ENCODE measurements at regions not wholly inside any gene's neighbourhood (a gene's known extent, or its start where the extent isn't known, plus 50 kb on each side); places are given as distances from the start of the nearest gene placed in this dataset.
"Not testable (repeated sequence)": the region's sequence is repeated elsewhere in the genome, so short reads cannot be mapped to it uniquely, and the experiment has no call there.

DNA sequence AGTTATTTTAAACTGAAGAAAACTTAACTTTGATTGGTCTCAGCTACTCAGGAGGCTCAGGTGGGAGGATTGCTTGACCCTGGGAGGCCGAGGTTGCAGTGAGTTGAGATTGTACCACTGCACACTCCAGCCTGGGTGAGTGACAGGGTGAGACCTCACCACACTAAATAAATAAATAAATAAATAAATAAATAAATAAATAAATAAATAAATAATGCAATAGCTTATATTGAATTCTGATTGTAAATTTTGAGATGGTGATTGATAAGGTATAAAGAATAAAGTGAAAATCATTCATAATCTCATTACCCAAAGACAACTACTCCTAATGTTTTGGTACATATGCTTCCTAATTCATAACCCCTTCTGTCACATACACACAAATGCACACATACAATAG lies 58.1 kb downstream of the TUBA3C start:
- DNase-seq = no peak
- Histone ChIP-seq H3K4me3 (ENCODE audit: low read depth, low read length) (no peak overlapping the region), H3K27ac (ENCODE audit: insufficient read depth, low read length, poor library complexity, severe bottlenecking) (no peak overlapping the region), H3K4me1 (ENCODE audit: control insufficient read depth, insufficient read depth, low read length, poor library complexity, severe bottlenecking) (no peaks in the 10 kb centered on the region), H3K27me3 (ENCODE audit: control insufficient read depth, insufficient read depth, low read length) (no peaks in the 10 kb centered on the region), H3K9me3 (ENCODE audit: control insufficient read depth in 2 of 2, low read length in 2 of 2) (no peaks in the 10 kb centered on the region), H3K36me3 (ENCODE audit: control insufficient read depth, insufficient read depth, low read length) (no peaks in the 10 kb centered on the region)
- Mint-ChIP-seq H3K27ac (no peak overlapping the region), H3K36me3 (no peaks in the 10 kb centered on the region), H3K27me3 (no peaks in the 10 kb centered on the region), H3K4me3 (no peak overlapping the region), H3K9me3 (peaks cover 0 to 11% (median 1%) of the 10 kb centered on the region in 7 donors), H3K4me1 (no peaks in the 10 kb centered on the region)
- no peak for ATAC-seq (ENCODE audit: low read depth in 2 of 2)

DNA sequence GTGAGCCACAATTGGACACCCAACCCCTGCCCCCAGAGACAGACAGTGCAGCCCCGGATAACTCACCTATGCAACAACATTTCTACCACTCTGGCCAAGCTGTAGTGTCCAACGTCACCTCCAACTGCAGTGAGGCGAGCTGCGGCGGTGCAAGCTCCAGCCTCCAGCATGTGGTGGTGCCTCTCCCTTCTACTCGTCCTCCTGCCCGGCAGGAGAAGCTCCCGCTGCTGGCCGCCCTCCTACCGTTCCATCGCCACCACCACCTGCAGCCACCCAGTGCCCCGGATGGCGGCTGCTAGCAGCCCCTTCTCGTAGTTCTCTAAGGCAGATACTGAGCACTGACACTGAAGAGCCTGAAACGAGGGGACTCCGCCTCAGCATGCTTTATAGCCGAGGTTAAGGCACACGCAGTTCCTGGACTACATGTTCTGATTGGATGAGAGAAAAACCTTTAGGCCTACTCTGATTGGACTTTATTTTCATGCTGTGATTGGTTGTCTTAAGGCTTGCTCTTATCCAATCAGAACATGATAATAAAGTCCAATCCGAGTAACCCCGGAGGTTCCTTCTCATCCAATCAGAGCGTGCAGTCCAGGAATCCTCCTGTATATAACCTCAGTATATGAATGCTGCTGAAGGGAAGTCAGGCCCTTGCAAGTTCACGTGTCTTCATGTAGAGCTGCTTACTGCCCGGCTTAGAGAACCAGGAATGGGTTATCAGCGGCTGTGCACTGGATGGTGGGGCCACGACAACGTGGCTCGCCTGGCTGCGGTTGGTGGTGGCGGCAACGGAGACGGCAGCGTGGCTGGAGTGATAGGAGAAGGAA lies 63.5 kb downstream of the TUBA3C start:
- no peak overlapping the region for H3K4me3 Mint-ChIP-seq
- no peak for ATAC-seq (ENCODE audit: low read depth in 2 of 2)
- DNase-seq = no peak
- no peak overlapping the region for H3K27ac ChIP-seq (ENCODE audit: insufficient read depth, low read length, poor library complexity, severe bottlenecking)
- no peaks in the 10 kb centered on the region for H3K4me1 ChIP-seq (ENCODE audit: control insufficient read depth, insufficient read depth, low read length, poor library complexity, severe bottlenecking)
- H3K36me3 Mint-ChIP-seq = no peaks in the 10 kb centered on the region
- H3K4me1 Mint-ChIP-seq = no peaks in the 10 kb centered on the region
- peaks cover 0 to 11% (median 3%) of the 10 kb centered on the region in 7 donors for H3K9me3 Mint-ChIP-seq
- H3K27me3 ChIP-seq (ENCODE audit: control insufficient read depth, insufficient read depth, low read length) = no peaks in the 10 kb centered on the region
- no peaks in the 10 kb centered on the region for H3K9me3 ChIP-seq (ENCODE audit: control insufficient read depth in 2 of 2, low read length in 2 of 2)
- no peak overlapping the region for H3K27ac Mint-ChIP-seq
- H3K36me3 ChIP-seq (ENCODE audit: control insufficient read depth, insufficient read depth, low read length) = no peaks in the 10 kb centered on the region
- no peak overlapping the region for H3K4me3 ChIP-seq (ENCODE audit: low read depth, low read length)
- H3K27me3 Mint-ChIP-seq = peaks cover 4% of the 10 kb centered on the region

DNA sequence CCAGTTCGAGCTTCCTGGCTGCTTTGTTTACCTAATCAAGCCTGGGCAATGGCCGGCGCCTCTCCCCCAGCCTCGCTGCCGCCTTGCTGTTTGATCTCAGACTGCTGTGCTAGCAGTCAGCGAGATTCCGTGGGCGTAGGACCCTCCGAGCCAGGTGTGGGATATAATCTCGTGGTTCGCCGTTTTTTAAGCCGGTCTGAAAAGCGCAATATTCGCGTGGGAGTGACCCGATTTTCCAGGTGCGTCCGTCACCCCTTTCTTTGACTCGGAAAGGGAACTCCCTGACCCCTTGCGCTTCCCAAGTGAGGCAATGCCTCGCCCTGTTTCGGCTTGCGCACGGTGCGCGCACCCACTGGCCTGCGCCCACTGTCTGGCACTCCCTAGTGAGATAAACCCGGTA lies 72.4 kb downstream of the TUBA3C start:
- not testable (repeated sequence) for H3K36me3 Mint-ChIP-seq; H3K4me3 ChIP-seq (ENCODE audit: low read depth, low read length); H3K27ac ChIP-seq (ENCODE audit: insufficient read depth, low read length, poor library complexity, severe bottlenecking); H3K27me3 ChIP-seq (ENCODE audit: control insufficient read depth, insufficient read depth, low read length); H3K4me1 Mint-ChIP-seq; ATAC-seq (ENCODE audit: low read depth in 2 of 2); H3K27me3 Mint-ChIP-seq; H3K9me3 Mint-ChIP-seq; H3K4me1 ChIP-seq (ENCODE audit: control insufficient read depth, insufficient read depth, low read length, poor library complexity, severe bottlenecking); DNase-seq; H3K4me3 Mint-ChIP-seq; H3K36me3 ChIP-seq (ENCODE audit: control insufficient read depth, insufficient read depth, low read length); H3K27ac Mint-ChIP-seq; H3K9me3 ChIP-seq (ENCODE audit: control insufficient read depth in 2 of 2, low read length in 2 of 2)

DNA sequence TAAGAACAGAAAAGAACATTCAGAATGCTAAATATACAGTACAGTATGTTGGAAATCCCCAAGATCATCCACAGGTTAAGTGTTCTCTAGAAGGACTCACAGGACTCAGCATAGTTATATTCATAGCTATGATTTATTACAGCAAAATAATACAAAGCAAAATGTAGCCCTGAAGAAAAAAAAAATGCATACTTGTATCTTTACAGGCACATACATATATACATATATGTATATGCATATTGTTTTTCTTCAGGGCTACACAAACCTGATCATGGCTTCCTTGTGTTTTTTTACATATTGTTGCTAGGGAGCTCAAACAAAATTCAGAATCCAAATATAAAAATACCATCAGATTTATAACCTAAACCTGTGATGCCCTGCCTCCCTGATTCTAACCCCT lies 78.5 kb downstream of the TUBA3C start:
- no peak overlapping the region for H3K4me3 ChIP-seq (ENCODE audit: low read depth, low read length)
- ATAC-seq (ENCODE audit: low read depth in 2 of 2) (no peak), DNase-seq (no peak)
- no peak overlapping the region for H3K4me3 Mint-ChIP-seq
- H3K9me3 Mint-ChIP-seq = peaks cover 0 to 5% (median 2%) of the 10 kb centered on the region in 7 donors
- H3K27ac ChIP-seq (ENCODE audit: insufficient read depth, low read length, poor library complexity, severe bottlenecking) = no peak overlapping the region
- no peaks in the 10 kb centered on the region for H3K27me3 ChIP-seq (ENCODE audit: control insufficient read depth, insufficient read depth, low read length)
- no peak overlapping the region for H3K27ac Mint-ChIP-seq
- H3K36me3 Mint-ChIP-seq = no peaks in the 10 kb centered on the region
- H3K36me3 ChIP-seq (ENCODE audit: control insufficient read depth, insufficient read depth, low read length) = no peaks in the 10 kb centered on the region
- H3K9me3 ChIP-seq (ENCODE audit: control insufficient read depth in 2 of 2, low read length in 2 of 2) = no peaks in the 10 kb centered on the region
- H3K4me1 Mint-ChIP-seq = no peaks in the 10 kb centered on the region
- no peaks in the 10 kb centered on the region for H3K4me1 ChIP-seq (ENCODE audit: control insufficient read depth, insufficient read depth, low read length, poor library complexity, severe bottlenecking)
- H3K27me3 Mint-ChIP-seq = no peaks in the 10 kb centered on the region

DNA sequence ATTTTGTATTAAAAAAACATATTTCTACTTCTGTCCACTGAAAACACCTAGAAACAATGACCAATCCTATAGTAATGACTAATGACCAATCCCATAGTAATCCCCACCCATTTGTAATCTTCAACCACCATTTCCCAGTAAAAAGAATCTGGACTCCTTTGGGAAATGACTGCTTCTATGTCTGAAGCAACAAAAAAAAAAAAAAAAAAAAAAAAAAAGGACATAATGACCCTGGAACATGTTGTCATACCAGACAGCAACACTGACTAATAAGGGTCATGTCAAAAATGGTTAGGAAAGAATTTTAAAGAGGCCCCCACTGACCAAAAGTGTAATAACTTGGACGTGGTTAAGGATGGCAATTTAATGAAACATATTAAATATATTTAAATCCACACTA lies 88.3 kb downstream of the TUBA3C start:
- Histone ChIP-seq H3K9me3 (ENCODE audit: control insufficient read depth in 2 of 2, low read length in 2 of 2) (no peaks in the 10 kb centered on the region), H3K4me3 (ENCODE audit: low read depth, low read length) (no peak overlapping the region), H3K27ac (ENCODE audit: insufficient read depth, low read length, poor library complexity, severe bottlenecking) (no peak overlapping the region), H3K36me3 (ENCODE audit: control insufficient read depth, insufficient read depth, low read length) (no peaks in the 10 kb centered on the region), H3K27me3 (ENCODE audit: control insufficient read depth, insufficient read depth, low read length) (no peaks in the 10 kb centered on the region), H3K4me1 (ENCODE audit: control insufficient read depth, insufficient read depth, low read length, poor library complexity, severe bottlenecking) (no peaks in the 10 kb centered on the region)
- H3K4me1 Mint-ChIP-seq = no peaks in the 10 kb centered on the region
- DNase-seq (no peak), ATAC-seq (ENCODE audit: low read depth in 2 of 2) (no peak)
- H3K36me3 Mint-ChIP-seq = no peaks in the 10 kb centered on the region
- H3K27ac Mint-ChIP-seq = no peak overlapping the region
- no peaks in the 10 kb centered on the region for H3K27me3 Mint-ChIP-seq
- peaks cover 0 to 5% (median 2%) of the 10 kb centered on the region in 7 donors for H3K9me3 Mint-ChIP-seq
- no peak overlapping the region for H3K4me3 Mint-ChIP-seq

DNA sequence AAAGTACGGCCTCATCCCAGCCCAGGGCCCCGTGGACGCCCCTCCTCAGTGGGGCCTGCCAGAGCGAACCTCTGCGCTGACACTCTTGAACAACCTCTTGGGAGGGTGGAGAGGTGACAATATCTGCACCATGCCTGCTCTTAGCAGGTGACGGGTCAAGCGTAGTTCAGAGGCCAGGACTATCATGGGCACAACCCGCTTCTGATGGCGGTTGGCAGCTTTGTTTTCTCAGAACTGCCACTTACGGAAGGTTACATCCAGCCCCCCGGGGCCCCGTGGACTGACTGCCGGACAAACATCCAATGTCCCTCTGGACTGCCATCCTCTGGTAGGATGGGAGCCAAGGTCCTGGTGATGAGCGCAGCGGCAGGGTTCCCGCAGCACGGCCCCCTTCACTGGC lies 91.1 kb downstream of the TUBA3C start:
- no peak for DNase-seq
- H3K9me3 Mint-ChIP-seq = peaks cover 0 to 3% (median 0%) of the 10 kb centered on the region in 7 donors
- ATAC-seq (ENCODE audit: low read depth in 2 of 2) = no peak
- Histone ChIP-seq H3K9me3 (ENCODE audit: control insufficient read depth in 2 of 2, low read length in 2 of 2) (no peaks in the 10 kb centered on the region), H3K36me3 (ENCODE audit: control insufficient read depth, insufficient read depth, low read length) (no peaks in the 10 kb centered on the region), H3K4me1 (ENCODE audit: control insufficient read depth, insufficient read depth, low read length, poor library complexity, severe bottlenecking) (no peaks in the 10 kb centered on the region), H3K27ac (ENCODE audit: insufficient read depth, low read length, poor library complexity, severe bottlenecking) (no peak overlapping the region), H3K4me3 (ENCODE audit: low read depth, low read length) (no peak overlapping the region), H3K27me3 (ENCODE audit: control insufficient read depth, insufficient read depth, low read length) (no peaks in the 10 kb centered on the region)
- H3K4me1 Mint-ChIP-seq = no peaks in the 10 kb centered on the region
- H3K27ac Mint-ChIP-seq = no peak overlapping the region
- H3K36me3 Mint-ChIP-seq = no peaks in the 10 kb centered on the region
- H3K27me3 Mint-ChIP-seq = no peaks in the 10 kb centered on the region
- H3K4me3 Mint-ChIP-seq = no peak overlapping the region

DNA sequence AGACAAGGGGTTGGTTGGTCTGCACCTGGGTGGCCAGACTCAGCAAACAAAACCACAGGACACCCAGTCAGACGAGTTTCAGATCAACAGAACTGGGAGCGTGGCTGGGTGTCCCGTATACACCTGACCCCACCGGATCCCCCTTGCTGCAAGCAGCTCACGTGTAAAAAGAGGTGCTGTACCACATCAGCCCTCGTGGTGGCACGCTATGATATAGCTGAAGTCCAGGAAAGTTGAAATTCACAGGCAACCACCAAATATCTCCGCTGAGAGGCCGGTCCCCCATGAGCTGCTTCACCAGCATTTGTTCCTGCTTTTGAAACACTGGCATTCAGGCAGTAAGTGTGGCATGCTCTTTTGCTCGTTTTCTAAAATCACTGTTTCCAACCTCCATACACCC lies 92.3 kb downstream of the TUBA3C start:
- H3K36me3 ChIP-seq (ENCODE audit: control insufficient read depth, insufficient read depth, low read length) = no peaks in the 10 kb centered on the region
- H3K4me1 ChIP-seq (ENCODE audit: control insufficient read depth, insufficient read depth, low read length, poor library complexity, severe bottlenecking) = no peaks in the 10 kb centered on the region
- no peak overlapping the region for H3K27ac ChIP-seq (ENCODE audit: insufficient read depth, low read length, poor library complexity, severe bottlenecking)
- H3K9me3 Mint-ChIP-seq = peaks cover 0 to 5% (median 0%) of the 10 kb centered on the region in 7 donors
- H3K4me1 Mint-ChIP-seq = no peaks in the 10 kb centered on the region
- no peaks in the 10 kb centered on the region for H3K27me3 ChIP-seq (ENCODE audit: control insufficient read depth, insufficient read depth, low read length)
- no peak overlapping the region for H3K4me3 ChIP-seq (ENCODE audit: low read depth, low read length)
- H3K9me3 ChIP-seq (ENCODE audit: control insufficient read depth in 2 of 2, low read length in 2 of 2) = no peaks in the 10 kb centered on the region
- ATAC-seq (ENCODE audit: low read depth in 2 of 2) (no peak), DNase-seq (no peak)
- H3K36me3 Mint-ChIP-seq = no peaks in the 10 kb centered on the region
- H3K27me3 Mint-ChIP-seq = no peaks in the 10 kb centered on the region
- no peak overlapping the region for H3K4me3 Mint-ChIP-seq
- H3K27ac Mint-ChIP-seq = no peak overlapping the region

DNA sequence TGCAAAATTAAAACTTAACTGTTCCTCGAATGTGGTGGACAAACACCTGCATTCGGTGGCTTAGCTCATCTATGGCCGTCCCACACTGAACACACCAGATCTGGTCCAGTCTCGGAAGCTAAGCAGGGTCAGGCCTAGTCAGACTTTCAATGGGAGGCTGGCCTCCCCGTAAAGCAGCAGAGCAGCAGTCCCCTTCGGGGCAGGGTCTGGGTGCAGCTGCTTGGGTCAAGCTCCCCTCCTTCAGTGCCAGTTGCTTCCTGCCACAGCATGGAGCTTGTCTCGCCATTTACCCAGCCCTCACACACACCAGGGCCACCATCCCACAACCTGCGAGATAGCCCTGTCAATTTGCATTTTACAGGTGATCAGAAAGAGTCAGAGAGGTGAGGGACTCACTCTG lies 93.2 kb downstream of the TUBA3C start:
- Histone ChIP-seq H3K36me3 (ENCODE audit: control insufficient read depth, insufficient read depth, low read length) (no peaks in the 10 kb centered on the region), H3K9me3 (ENCODE audit: control insufficient read depth in 2 of 2, low read length in 2 of 2) (no peaks in the 10 kb centered on the region), H3K4me3 (ENCODE audit: low read depth, low read length) (no peak overlapping the region), H3K27me3 (ENCODE audit: control insufficient read depth, insufficient read depth, low read length) (no peaks in the 10 kb centered on the region), H3K4me1 (ENCODE audit: control insufficient read depth, insufficient read depth, low read length, poor library complexity, severe bottlenecking) (no peaks in the 10 kb centered on the region), H3K27ac (ENCODE audit: insufficient read depth, low read length, poor library complexity, severe bottlenecking) (no peak overlapping the region)
- no peaks in the 10 kb centered on the region for H3K27me3 Mint-ChIP-seq
- ATAC-seq (ENCODE audit: low read depth in 2 of 2) (no peak), DNase-seq (no peak)
- no peak overlapping the region for H3K27ac Mint-ChIP-seq
- no peak overlapping the region for H3K4me3 Mint-ChIP-seq
- H3K36me3 Mint-ChIP-seq = no peaks in the 10 kb centered on the region
- H3K4me1 Mint-ChIP-seq = no peaks in the 10 kb centered on the region
- H3K9me3 Mint-ChIP-seq = peaks cover 0 to 5% (median 0%) of the 10 kb centered on the region in 7 donors

Data from CD4-positive, CD25-positive, alpha-beta regulatory T cell (primary cell).